H9 (cell line): ENCODE measurements at regions not wholly inside any gene's neighbourhood (a gene's known extent, or its start where the extent isn't known, plus 50 kb on each side); places are given as distances from the start of the nearest gene placed in this dataset.

Experiments
- DNase-seq: peaks from one replicate; pipeline ENCODE4 v3.0.0-alpha.2; 2017
- H2AFZ ChIP-seq: one replicate; pipeline ENCODE4 v1.6.1; 2013; ENCODE audit warnings: mild to moderate bottlenecking, low read length, control low read depth, moderate library complexity
- H2AK5ac ChIP-seq: 2 replicates; pipeline ENCODE4 v1.6.1; 2013; ENCODE audit warnings: low read length, control low read depth, mixed read lengths; ENCODE audit not compliant: insufficient read length
- H2BK120ac ChIP-seq: one replicate; pipeline ENCODE4 v1.6.1; 2013; ENCODE audit warnings: low read depth, mild to moderate bottlenecking, low read length, control low read depth, inconsistent platforms; ENCODE audit not compliant: poor library complexity, severe bottlenecking
- H2BK12ac ChIP-seq: 2 replicates; pipeline ENCODE4 v1.6.1; 2013; ENCODE audit warnings: low read length, control low read depth, mixed read lengths, low read depth; ENCODE audit not compliant: insufficient read length
- H2BK15ac ChIP-seq: 2 replicates; pipeline ENCODE4 v1.6.1; 2013; ENCODE audit warnings: low read depth, low read length, control low read depth
- H2BK20ac ChIP-seq: one replicate; pipeline ENCODE4 v1.6.1; 2013; ENCODE audit warnings: low read depth, mild to moderate bottlenecking, low read length, control low read depth, inconsistent platforms; ENCODE audit not compliant: poor library complexity, severe bottlenecking
- H2BK5ac ChIP-seq: 2 replicates; pipeline ENCODE4 v1.6.1; 2013; ENCODE audit warnings: low read length, control low read depth, mixed read lengths; ENCODE audit not compliant: insufficient read length
- H3K14ac ChIP-seq: 2 replicates; pipeline ENCODE4 v1.6.1; 2013; ENCODE audit warnings: low read length, control low read depth; ENCODE audit not compliant: insufficient read depth
- H3K18ac ChIP-seq: 2 replicates; pipeline ENCODE4 v1.6.1; 2013; ENCODE audit warnings: low read depth, mild to moderate bottlenecking, mixed read lengths, low read length, control low read depth; ENCODE audit not compliant: insufficient read length
- H3K23ac ChIP-seq: 2 replicates; pipeline ENCODE4 v1.6.1; 2013; ENCODE audit warnings: low read length, control low read depth, mixed read lengths, low read depth; ENCODE audit not compliant: insufficient read length
- H3K23me2 ChIP-seq: 2 replicates; pipeline ENCODE4 v1.6.1; 2013; ENCODE audit warnings: low read depth, mild to moderate bottlenecking, mixed read lengths, low read length, control low read depth; ENCODE audit not compliant: insufficient read length, poor library complexity, severe bottlenecking
- H3K27ac ChIP-seq: 2 replicates; pipeline ENCODE4 v1.5.1; 2013; ENCODE audit warnings: low read length, control low read depth, mixed read lengths, low read depth; ENCODE audit not compliant: insufficient read length
- H3K27me3 ChIP-seq: 2 replicates; pipeline ENCODE4 v1.6.1; 2013; ENCODE audit warnings: low read length, control low read depth, inconsistent platforms; ENCODE audit not compliant: insufficient read depth
- H3K4ac ChIP-seq: 2 replicates; pipeline ENCODE4 v1.6.1; 2013; ENCODE audit warnings: low read depth, mild to moderate bottlenecking, control low read depth, inconsistent platforms, low read length, moderate library complexity
- H3K4me1 ChIP-seq: 2 replicates; pipeline ENCODE4 v1.6.1; 2013; ENCODE audit warnings: low read length, control low read depth, inconsistent platforms; ENCODE audit not compliant: insufficient read depth
- H3K4me2 ChIP-seq: 2 replicates; pipeline ENCODE4 v1.6.1; 2013; ENCODE audit warnings: low read length, control low read depth, mixed read lengths; ENCODE audit not compliant: insufficient read length, insufficient read depth
- H3K56ac ChIP-seq: 2 replicates; pipeline ENCODE4 v1.6.1; 2013; ENCODE audit warnings: low read depth, mild to moderate bottlenecking, mixed read lengths, low read length, control low read depth; ENCODE audit not compliant: insufficient read length
- H3K79me1 ChIP-seq: 2 replicates; pipeline ENCODE4 v1.6.1; 2013; ENCODE audit warnings: low read depth, mild to moderate bottlenecking, moderate library complexity, low read length, control low read depth, inconsistent platforms; ENCODE audit not compliant: insufficient read depth, poor library complexity, severe bottlenecking
- H3K79me2 ChIP-seq: 2 replicates; pipeline ENCODE4 v1.6.1; 2013; ENCODE audit warnings: low read length, control low read depth, inconsistent platforms; ENCODE audit not compliant: insufficient read depth
- H3K9ac ChIP-seq: 2 replicates; pipeline ENCODE4 v1.6.1; 2013; ENCODE audit warnings: low read length, control low read depth, mixed read lengths; ENCODE audit not compliant: insufficient read length; ENCODE audit errors: extremely low read depth
- H3K9me3 ChIP-seq: one replicate; pipeline ENCODE4 v1.6.1; 2013; ENCODE audit warnings: low read depth, low read length, inconsistent platforms; ENCODE audit not compliant: control insufficient read depth
- H3T11ph ChIP-seq: one replicate; pipeline ENCODE4 v1.6.1; 2013; ENCODE audit warnings: mild to moderate bottlenecking, low read length, control low read depth, inconsistent platforms
- H4K20me1 ChIP-seq: one replicate; pipeline ENCODE4 v1.6.1; 2013; ENCODE audit not compliant: control insufficient read depth, insufficient read length, insufficient read depth
- H4K5ac ChIP-seq: 2 replicates; pipeline ENCODE4 v1.6.1; 2013; ENCODE audit warnings: low read depth, mild to moderate bottlenecking, mixed read lengths, low read length, control low read depth; ENCODE audit not compliant: insufficient read length
- H4K8ac ChIP-seq: replicated peaks from 2 replicates; pipeline ENCODE4 v1.6.1; 2013; ENCODE audit warnings: low read length, control low read depth, mixed read lengths, low read depth; ENCODE audit not compliant: insufficient read length
- H4K91ac ChIP-seq: 2 replicates; pipeline ENCODE4 v1.6.1; 2013; ENCODE audit warnings: low read depth, mild to moderate bottlenecking, moderate library complexity, mixed read lengths, low read length, control low read depth; ENCODE audit not compliant: insufficient read length
- H3K27ac Mint-ChIP-seq, 3 experiments: 2 replicates in 2 of 3; 3 replicates in 1 of 3; pipeline ENCODE4 v1.8.0; 2020 to 2021; ENCODE audit warnings: mixed read lengths in 3 of 3, mild to moderate bottlenecking in 1 of 3, moderate library complexity in 1 of 3
- H3K27me3 Mint-ChIP-seq: 2 replicates; pipeline ENCODE4 v1.8.0; 2021; ENCODE audit warnings: low read depth, mild to moderate bottlenecking, moderate library complexity, mixed read lengths
- H3K36me3 Mint-ChIP-seq, 3 experiments: 2 replicates in 2 of 3; 3 replicates in 1 of 3; pipeline ENCODE4 v1.8.0; 2020 to 2021; ENCODE audit warnings: low read depth in 3 of 3, mixed read lengths in 3 of 3; ENCODE audit not compliant: insufficient read depth in 1 of 3
- H3K4me1 Mint-ChIP-seq, 2 experiments: 2 replicates each; pipeline ENCODE4 v1.8.0; 2020; ENCODE audit warnings: mixed read lengths in 2 of 2
- H3K4me3 Mint-ChIP-seq, 2 experiments: 2 replicates in 1 of 2; 3 replicates in 1 of 2; pipeline ENCODE4 v1.8.0; 2020 to 2021; ENCODE audit warnings: mild to moderate bottlenecking in 2 of 2, mixed read lengths in 2 of 2, moderate library complexity in 1 of 2
- H3K9me3 Mint-ChIP-seq, 2 experiments: 2 replicates in 1 of 2; 3 replicates in 1 of 2; pipeline ENCODE4 v1.8.0; 2020; ENCODE audit warnings: mild to moderate bottlenecking in 2 of 2, mixed read lengths in 2 of 2, moderate library complexity in 1 of 2
- CTCF ChIP-seq: fragments of 200-600 bp; sonication (generic); conservative IDR thresholded peaks from 3 replicates; pipeline ENCODE4 v1.8.0; 2021; ENCODE audit warnings: antibody characterized with exemption, mild to moderate bottlenecking
- WGBS: extraction: QIAGEN DNeasy Blood & Tissue Kit; methylation state at CpG from one replicate; pipeline ENCODE4 v1.1.7; 2013; ENCODE audit warnings: missing lambda C conversion rate, low lambda C conversion rate, mixed read lengths; ENCODE audit not compliant: insufficient read length; ENCODE audit errors: extremely low coverage; 5-methylcytosine and 5-hydroxymethylcytosine counted together

- Histone ChIP-seq H3K23ac (no peak overlapping the region), H3K79me1 (no peaks in the 10 kb centered on the region), H3K79me2 (no peaks in the 10 kb centered on the region), H2BK20ac (no peak overlapping the region), H3K14ac (no peak overlapping the region), H3K9ac (no peak overlapping the region), H2BK120ac (no peak overlapping the region), H4K91ac (no peak overlapping the region), H3K27me3 (no peaks in the 10 kb centered on the region), H4K8ac (no peak overlapping the region), H4K20me1 (no peaks in the 10 kb centered on the region), H4K5ac (no peak overlapping the region), H2AK5ac (no peak overlapping the region), H2BK15ac (no peak overlapping the region), H3K9me3 (no peaks in the 10 kb centered on the region), H3K4me2 (no peak overlapping the region), H3K27ac (no peak overlapping the region), H3K4ac (no peak overlapping the region), H3K4me1 (no peaks in the 10 kb centered on the region), H3K18ac (no peak overlapping the region), H3K56ac (no peak overlapping the region), H2AFZ (no peak overlapping the region), H2BK12ac (no peak overlapping the region), H2BK5ac (no peak overlapping the region), H3K23me2 (no peaks in the 10 kb centered on the region), H3T11ph (no peak overlapping the region)
- Mint-ChIP-seq H3K36me3 (0 out of 7 replicates have a peak, but pooled peaks cover 0 to 3% (median 0%) of the 10 kb centered on the region in 3 experiments), H3K4me1 (peaks cover 9% of the 10 kb centered on the region in 2 experiments), H3K27me3 (no peaks in the 10 kb centered on the region), H3K9me3 (no peaks in the 10 kb centered on the region), H3K27ac (no peak overlapping the region), H3K4me3 (no peak overlapping the region)
- no peak for DNase-seq
- WGBS, result no CpG with 5 or more reads among the region's 1 CpG
- no peak for TF ChIP-seq CTCF
These were observed 458.8 kb downstream of the TFAP2B start for GRCh38 chr6:51277474-51277873.
